ENCODE measurements at regions not wholly inside any gene's neighbourhood (a gene's known extent, or its start where the extent isn't known, plus 50 kb on each side); places are given as distances from the start of the nearest gene placed in this dataset.

- H3K79me2 ChIP-seq (replicated peaks; ENCODE audit: insufficient read depth, low read length) = no peaks in the 10 kb centered on the region
- no peaks in the 10 kb centered on the region for H3K27me3 ChIP-seq (ENCODE audit: insufficient read depth, low read depth, low read length)
- no peaks in the 10 kb centered on the region for H3F3A ChIP-seq (ENCODE audit: insufficient read depth, low read length, poor library complexity, severe bottlenecking)
- TF ChIP-seq EP300 (conservative IDR thresholded peaks at IDR 0.05; ENCODE audit: poor library complexity, severe bottlenecking) = no peak
- TF ChIP-seq REST (IDR thresholded peaks at IDR 0.05; ENCODE audit: borderline replicate concordance) = no peak
- no peak for TF ChIP-seq POLR2AphosphoS5 (IDR thresholded peaks at IDR 0.05)
- no peak for TF ChIP-seq SMC3 (conservative IDR thresholded peaks at IDR 0.05; ENCODE audit: poor library complexity)
- TF ChIP-seq RAD21 (conservative IDR thresholded peaks at IDR 0.05) = no peak
- TF ChIP-seq TAF1 (IDR thresholded peaks at IDR 0.05; ENCODE audit: low read depth) = no peak
- no peak for TF ChIP-seq CTCF (IDR thresholded peaks at IDR 0.05; ENCODE audit: poor library complexity, severe bottlenecking)
- TF ChIP-seq EZH2 (IDR thresholded peaks at IDR 0.05; ENCODE audit: borderline replicate concordance, insufficient read depth, low read length, poor library complexity, severe bottlenecking) = no peak
- TF ChIP-seq MXI1 (conservative IDR thresholded peaks at IDR 0.05; ENCODE audit: poor library complexity, severe bottlenecking) = no peak
- H2AFZ ChIP-seq (ENCODE audit: low read depth, low read length) = no peak overlapping the region
- no peak overlapping the region for H3K9ac ChIP-seq (ENCODE audit: low read length)
- no peak overlapping the region for H3K4me3 ChIP-seq (ENCODE audit: low read length)
- H4K20me1 ChIP-seq (ENCODE audit: insufficient read depth) = no peaks in the 10 kb centered on the region
- H3K9me3 ChIP-seq (ENCODE audit: low read length) = no peaks in the 10 kb centered on the region
- no peaks in the 10 kb centered on the region for H3K9me2 ChIP-seq (ENCODE audit: insufficient read depth, low read length)
- H3K27ac ChIP-seq (ENCODE audit: low read length) = no peak overlapping the region
- H3K4me2 ChIP-seq (ENCODE audit: low read length) = no peak overlapping the region
- no peaks in the 10 kb centered on the region for H3K36me3 ChIP-seq (ENCODE audit: insufficient read depth, low read length)
These were observed 137.4 kb upstream of the ARSJ start for GRCh38 chr4:114116861-114117260.

GRCh38 chr4:114121221-114121620 is 141.8 kb upstream of the ARSJ start:
- Histone ChIP-seq H3K4me3 (ENCODE audit: low read length) (no peak overlapping the region), H3F3A (ENCODE audit: insufficient read depth, low read length, poor library complexity, severe bottlenecking) (no peaks in the 10 kb centered on the region), H4K20me1 (ENCODE audit: insufficient read depth) (no peaks in the 10 kb centered on the region), H2AFZ (ENCODE audit: low read depth, low read length) (no peak overlapping the region), H3K36me3 (ENCODE audit: insufficient read depth, low read length) (no peaks in the 10 kb centered on the region), H3K27ac (ENCODE audit: low read length) (no peak overlapping the region), H3K79me2 (replicated peaks; ENCODE audit: insufficient read depth, low read length) (no peaks in the 10 kb centered on the region), H3K9me2 (ENCODE audit: insufficient read depth, low read length) (no peaks in the 10 kb centered on the region), H3K9me3 (ENCODE audit: low read length) (no peaks in the 10 kb centered on the region), H3K4me2 (ENCODE audit: low read length) (no peak overlapping the region), H3K9ac (ENCODE audit: low read length) (no peak overlapping the region), H3K27me3 (ENCODE audit: insufficient read depth, low read depth, low read length) (no peaks in the 10 kb centered on the region)
- TF ChIP-seq TAF1 (IDR thresholded peaks at IDR 0.05; ENCODE audit: low read depth) (no peak), POLR2AphosphoS5 (IDR thresholded peaks at IDR 0.05) (no peak), MXI1 (conservative IDR thresholded peaks at IDR 0.05; ENCODE audit: poor library complexity, severe bottlenecking) (no peak), EZH2 (IDR thresholded peaks at IDR 0.05; ENCODE audit: borderline replicate concordance, insufficient read depth, low read length, poor library complexity, severe bottlenecking) (no peak), EP300 (conservative IDR thresholded peaks at IDR 0.05; ENCODE audit: poor library complexity, severe bottlenecking) (no peak), CTCF (IDR thresholded peaks at IDR 0.05; ENCODE audit: poor library complexity, severe bottlenecking) (no peak), REST (IDR thresholded peaks at IDR 0.05; ENCODE audit: borderline replicate concordance) (no peak), SMC3 (conservative IDR thresholded peaks at IDR 0.05; ENCODE audit: poor library complexity) (no peak), RAD21 (conservative IDR thresholded peaks at IDR 0.05) (no peak)
